Stomach (tissue), 4 donors: ENCODE measurements at regions not wholly inside any gene's neighbourhood (a gene's known extent, or its start where the extent isn't known, plus 50 kb on each side); places are given as distances from the start of the nearest gene placed in this dataset.

Experiments
- EP300 ChIP-seq: sonication (generic); formaldehyde crosslinking; IDR thresholded peaks from one replicate; pipeline ENCODE4 v1.6.1; 2017; ENCODE audit warnings: antibody characterized with exemption
- POLR2A ChIP-seq, 4 donors: fragments of 450-650 bp; IDR thresholded peaks; one replicate each; pipeline ENCODE4 v1.6.1; 2016; ENCODE audit warnings: antibody characterized with exemption in 4 of 4, control low read depth in 2 of 4, mild to moderate bottlenecking in 1 of 4, moderate library complexity in 1 of 4
- POLR2AphosphoS5 ChIP-seq, 3 donors: sonication (generic); formaldehyde crosslinking; IDR thresholded peaks; one replicate each; pipeline ENCODE4 v1.6.1; 2016; ENCODE audit warnings: antibody characterized with exemption in 3 of 3
- TF ChIP-seq, protein P1 (sequence below), 7 experiments: fragments of 450-650 bp in 4 of 7; fragments of 200-600 bp in 3 of 7; sonication (generic) in 3 of 7; IDR thresholded peaks; one replicate each; pipeline ENCODE4 v1.5.1; 2016 to 2019; ENCODE audit warnings: antibody characterized with exemption in 7 of 7, control low read depth in 2 of 7, mild to moderate bottlenecking in 1 of 7

DNA sequence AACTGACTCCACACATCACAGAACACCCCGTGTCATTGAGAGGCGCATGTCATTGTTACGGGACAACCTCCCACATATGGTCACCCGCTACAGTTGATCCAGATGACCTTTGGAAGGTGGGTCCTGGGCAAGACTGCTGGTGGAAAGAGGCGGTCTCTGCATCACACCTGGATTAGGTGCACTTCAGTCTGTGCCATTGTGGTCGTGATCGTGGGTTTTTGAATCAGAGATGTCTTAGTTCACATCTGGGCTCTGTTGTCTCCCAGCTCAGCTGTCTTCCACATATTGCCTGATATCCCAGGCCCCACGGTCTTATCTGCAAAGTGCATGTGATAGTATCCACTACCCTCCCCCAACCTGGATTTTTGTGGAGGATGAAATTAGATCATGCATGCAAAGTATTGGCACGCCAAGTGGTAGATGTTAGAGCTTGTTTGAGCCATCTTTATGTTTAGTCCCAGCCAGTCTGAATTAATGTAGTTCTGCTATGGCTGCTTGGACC, 208.7 kb upstream of the FOXN3 start:
- TF ChIP-seq, protein P1, sequence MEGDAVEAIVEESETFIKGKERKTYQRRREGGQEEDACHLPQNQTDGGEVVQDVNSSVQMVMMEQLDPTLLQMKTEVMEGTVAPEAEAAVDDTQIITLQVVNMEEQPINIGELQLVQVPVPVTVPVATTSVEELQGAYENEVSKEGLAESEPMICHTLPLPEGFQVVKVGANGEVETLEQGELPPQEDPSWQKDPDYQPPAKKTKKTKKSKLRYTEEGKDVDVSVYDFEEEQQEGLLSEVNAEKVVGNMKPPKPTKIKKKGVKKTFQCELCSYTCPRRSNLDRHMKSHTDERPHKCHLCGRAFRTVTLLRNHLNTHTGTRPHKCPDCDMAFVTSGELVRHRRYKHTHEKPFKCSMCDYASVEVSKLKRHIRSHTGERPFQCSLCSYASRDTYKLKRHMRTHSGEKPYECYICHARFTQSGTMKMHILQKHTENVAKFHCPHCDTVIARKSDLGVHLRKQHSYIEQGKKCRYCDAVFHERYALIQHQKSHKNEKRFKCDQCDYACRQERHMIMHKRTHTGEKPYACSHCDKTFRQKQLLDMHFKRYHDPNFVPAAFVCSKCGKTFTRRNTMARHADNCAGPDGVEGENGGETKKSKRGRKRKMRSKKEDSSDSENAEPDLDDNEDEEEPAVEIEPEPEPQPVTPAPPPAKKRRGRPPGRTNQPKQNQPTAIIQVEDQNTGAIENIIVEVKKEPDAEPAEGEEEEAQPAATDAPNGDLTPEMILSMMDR (IDR thresholded peaks at IDR 0.05) = no peak
- TF ChIP-seq EP300 (no peak), POLR2A (IDR thresholded peaks at IDR 0.05) (no peak), POLR2AphosphoS5 (IDR thresholded peaks at IDR 0.05) (no peak)
